IMR-90 (cell line): ENCODE measurements at regions not wholly inside any gene's neighbourhood (a gene's known extent, or its start where the extent isn't known, plus 50 kb on each side); places are given as distances from the start of the nearest gene placed in this dataset.

ENCODE experiments used
- ATAC-seq: fragments of 200-7000 bp; cut with Tn5 transposase; 2 replicates; pipeline ENCODE4 v1.9.1; 2020; ENCODE audit warnings: low read depth, mild to moderate bottlenecking, moderate library complexity
- BruUV-seq: library from RNA; stranded (reverse); fragments of 400-500 nt; replicated peaks from 2 replicates; lab custom pipeline; 2021; lab: Mats Ljungman, UMichigan
- CTCF ChIA-PET: fragments of 300-600 bp; formaldehyde crosslinking; extraction: SDS; loops from one replicate; lab custom pipeline; 2021; ENCODE audit warnings: antibody characterized with exemption; lab: Yijun Ruan, JAX
- POLR2A ChIA-PET: fragments of 300-600 bp; sonication (Branson Sonifier 250); formaldehyde crosslinking; loops from one replicate; lab custom pipeline; 2022; ENCODE audit warnings: antibody characterized with exemption; ENCODE audit not compliant: unreplicated experiment; lab: Charles Lee
- DNase-seq: peaks from one replicate; pipeline ENCODE4 v3.0.0; 2013
- H2AFZ ChIP-seq: replicated peaks from 2 replicates; pipeline ENCODE3; 2013; ENCODE audit warnings: low read length, mild to moderate bottlenecking; ENCODE audit not compliant: poor library complexity
- H2AK5ac ChIP-seq: 2 replicates; pipeline ENCODE4 v1.6.1; 2013; ENCODE audit warnings: low read depth, low read length, inconsistent platforms
- H2AK9ac ChIP-seq: replicated peaks from 2 replicates; pipeline ENCODE3; 2013; ENCODE audit warnings: mild to moderate bottlenecking, low read depth, low read length, moderate library complexity; ENCODE audit not compliant: poor library complexity
- H2BK120ac ChIP-seq: 2 replicates; pipeline ENCODE4 v1.6.1; 2013; ENCODE audit warnings: low read depth, low read length, inconsistent platforms
- H2BK15ac ChIP-seq: 3 replicates; pipeline ENCODE4 v1.6.1; 2013; ENCODE audit warnings: low read depth, low read length, inconsistent platforms
- H2BK20ac ChIP-seq: 2 replicates; pipeline ENCODE4 v1.6.1; 2013; ENCODE audit warnings: low read depth, mild to moderate bottlenecking, inconsistent platforms, low read length, moderate library complexity
- H2BK5ac ChIP-seq: 2 replicates; pipeline ENCODE4 v1.6.1; 2013; ENCODE audit warnings: mild to moderate bottlenecking, low read depth, low read length, inconsistent platforms; ENCODE audit not compliant: poor library complexity, severe bottlenecking
- H3K14ac ChIP-seq: replicated peaks from 2 replicates; pipeline ENCODE4 v1.6.1; 2013; ENCODE audit warnings: low read depth, low read length, inconsistent platforms
- H3K18ac ChIP-seq: 2 replicates; pipeline ENCODE4 v1.6.1; 2013; ENCODE audit warnings: low read depth, low read length, control low read depth
- H3K23ac ChIP-seq: 2 replicates; pipeline ENCODE4 v1.6.1; 2013; ENCODE audit warnings: low read depth, low read length, inconsistent platforms
- H3K27ac ChIP-seq: 2 replicates; pipeline ENCODE4 v1.5.1; 2013; ENCODE audit warnings: mild to moderate bottlenecking, control low read depth, low read length; ENCODE audit not compliant: insufficient read depth
- H3K27me3 ChIP-seq: 2 replicates; pipeline ENCODE4 v1.6.1; 2013; ENCODE audit warnings: low read length; ENCODE audit not compliant: control insufficient read depth, insufficient read depth
- H3K36me3 ChIP-seq: 2 replicates; pipeline ENCODE4 v1.6.1; 2013; ENCODE audit warnings: low read length, mixed read lengths; ENCODE audit not compliant: control insufficient read depth, insufficient read depth
- H3K4ac ChIP-seq: 2 replicates; pipeline ENCODE4 v1.6.1; 2013; ENCODE audit warnings: low read depth, low read length, inconsistent platforms
- H3K4me1 ChIP-seq: 2 replicates; pipeline ENCODE4 v1.6.1; 2013; ENCODE audit warnings: low read length, mixed read lengths; ENCODE audit not compliant: control insufficient read depth, insufficient read depth
- H3K4me2 ChIP-seq: 2 replicates; pipeline ENCODE4 v1.6.1; 2013; ENCODE audit warnings: low read depth, mild to moderate bottlenecking, control low read depth, low read length, moderate library complexity
- H3K4me3 ChIP-seq: 2 replicates; pipeline ENCODE4 v1.5.1; 2013; ENCODE audit warnings: low read depth, mild to moderate bottlenecking, control low read depth, low read length, moderate library complexity; ENCODE audit not compliant: insufficient read depth
- H3K56ac ChIP-seq: 2 replicates; pipeline ENCODE4 v1.6.1; 2013; ENCODE audit warnings: low read length, inconsistent platforms; ENCODE audit not compliant: insufficient read depth; ENCODE audit errors: extremely low read depth
- H3K79me1 ChIP-seq, 2 experiments: 2 replicates each; pipeline ENCODE4 v1.6.1; 2013; ENCODE audit warnings: low read length in 2 of 2, inconsistent platforms in 1 of 2, low read depth in 1 of 2
- H3K9ac ChIP-seq: 2 replicates; pipeline ENCODE4 v1.6.1; 2013; ENCODE audit warnings: low read depth, low read length, control low read depth
- H3K9me1 ChIP-seq: 2 replicates; pipeline ENCODE4 v1.6.1; 2013; ENCODE audit warnings: low read length, inconsistent platforms; ENCODE audit not compliant: insufficient read depth
- H3K9me3 ChIP-seq: 2 replicates; pipeline ENCODE4 v1.6.1; 2013; ENCODE audit warnings: low read length; ENCODE audit not compliant: control insufficient read depth, insufficient read depth
- H4K20me1 ChIP-seq: 2 replicates; pipeline ENCODE4 v1.6.1; 2013; ENCODE audit warnings: low read length, inconsistent platforms; ENCODE audit not compliant: insufficient read depth
- H4K5ac ChIP-seq: 2 replicates; pipeline ENCODE4 v1.6.1; 2013; ENCODE audit warnings: mild to moderate bottlenecking, low read depth, low read length, control low read depth
- H4K8ac ChIP-seq, 2 experiments: 2 replicates each; pipeline ENCODE4 v1.6.1; 2013; ENCODE audit warnings: low read depth in 2 of 2, low read length in 2 of 2, control low read depth in 1 of 2, inconsistent platforms in 1 of 2
- H4K91ac ChIP-seq: 2 replicates; pipeline ENCODE4 v1.6.1; 2013; ENCODE audit warnings: low read depth, low read length, inconsistent platforms; ENCODE audit not compliant: insufficient read depth
- BHLHE40 ChIP-seq: fragments of 150-350 bp; IDR thresholded peaks from 2 replicates; pipeline ENCODE4 v1.6.1; 2016; ENCODE audit warnings: mild to moderate bottlenecking, low read depth, low read length
- CEBPB ChIP-seq: IDR thresholded peaks from 2 replicates; pipeline ENCODE4 v1.6.1; 2012; ENCODE audit warnings: low read depth, low read length, improper control_type of control experiment
- CHD1 ChIP-seq: IDR thresholded peaks from 2 replicates; pipeline ENCODE4 v1.6.1; 2012; ENCODE audit warnings: low read depth, low read length, improper control_type of control experiment
- MAZ ChIP-seq: IDR thresholded peaks from 2 replicates; pipeline ENCODE4 v1.6.1; 2012; ENCODE audit warnings: low read depth, mild to moderate bottlenecking, low read length, improper control_type of control experiment, moderate library complexity, borderline replicate concordance
- POLR2A ChIP-seq: IDR thresholded peaks from 2 replicates; pipeline ENCODE4 v1.6.1; 2012; ENCODE audit warnings: mild to moderate bottlenecking, low read depth, low read length
- RAD21 ChIP-seq: IDR thresholded peaks from 2 replicates; pipeline ENCODE4 v1.6.1; 2012; ENCODE audit warnings: low read length, improper control_type of control experiment
- RCOR1 ChIP-seq: IDR thresholded peaks from 2 replicates; pipeline ENCODE4 v1.6.1; 2012; ENCODE audit warnings: mild to moderate bottlenecking, low read length, improper control_type of control experiment; ENCODE audit not compliant: insufficient replicate concordance
- RFX5 ChIP-seq: IDR thresholded peaks from 2 replicates; pipeline ENCODE4 v1.8.0; 2012; ENCODE audit warnings: low read depth, mild to moderate bottlenecking, low read length, moderate library complexity
- SMC3 ChIP-seq: fragments of 150-350 bp; IDR thresholded peaks from 2 replicates; pipeline ENCODE4 v1.6.1; 2016; ENCODE audit warnings: low read depth, mild to moderate bottlenecking, antibody characterized with exemption, low read length, moderate library complexity
- WGBS, 2 experiments: methylation state at CpG; one replicate each; pipeline versions ENCODE4 v1.1.5 to v1.1.7; 2013; ENCODE audit warnings: missing lambda C conversion rate in 2 of 2; ENCODE audit not compliant: insufficient read length in 1 of 2; ENCODE audit errors: extremely low coverage in 2 of 2; 5-methylcytosine and 5-hydroxymethylcytosine counted together
- dilution Hi-C: fragments of 300-500 bp; cut with HindIII; formaldehyde crosslinking; loops from one replicate; pipeline ENCODE4 v1.14.3; 2018; ENCODE audit warnings: low sequenced_read_pairs; ENCODE audit not compliant: unreplicated experiment
- in situ Hi-C: fragments of 300-500 bp; cut with MboI; formaldehyde crosslinking; loops from 3 replicates; pipeline ENCODE4 v1.14.3; 2019; ENCODE audit warnings: low sequenced_read_pairs, inconsistent platforms, mixed read lengths
- intact Hi-C: fragments of 100-400 bp; cut with micrococcal nuclease; formaldehyde crosslinking; loops from 2 replicates; pipeline ENCODE4 v1.10.0; 2022
- TF ChIP-seq, protein P1 (sequence below): fragments of 150-350 bp; IDR thresholded peaks from 2 replicates; pipeline ENCODE4 v1.6.1; 2017; ENCODE audit warnings: mild to moderate bottlenecking, antibody characterized with exemption, low read length, low read depth

DNA sequence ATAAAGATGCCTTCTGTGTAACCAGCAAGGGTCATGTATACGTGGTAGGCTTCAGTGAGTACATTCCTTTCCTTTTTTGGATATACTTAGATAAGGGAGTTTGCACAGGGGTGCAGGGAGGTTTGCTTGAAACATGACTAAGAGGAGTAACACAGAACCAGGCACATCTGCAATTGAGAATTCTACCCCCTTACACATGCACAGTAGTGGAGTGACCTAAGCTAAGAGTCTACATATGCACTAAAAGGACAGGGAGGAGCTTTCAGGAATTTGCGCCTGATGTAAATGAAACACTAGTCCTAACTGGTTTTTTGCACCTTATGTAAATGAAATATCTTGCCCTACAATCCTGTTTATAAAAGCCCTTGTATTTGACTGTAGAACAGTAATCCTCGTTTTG lies 194.8 kb upstream of the NABP1 start:
- Histone ChIP-seq H4K91ac (peak overlapping the region; percentile 34; the same call in 1 of the 2 replicates), H3K9ac (no peak overlapping the region), H2BK120ac (peak overlapping the region; percentile 48; the same call in 1 of the 2 replicates), H3K4me3 (no peak overlapping the region), H3K4me1 (peaks cover 9% of the 10 kb centered on the region), H3K4ac (peak overlapping the region; percentile 36; the same call in 1 of the 2 replicates), H3K4me2 (no peak overlapping the region), H3K56ac (no peak overlapping the region), H2AFZ (no peak overlapping the region), H3K27ac (no peak overlapping the region), H4K8ac (peak overlapping the region; percentile 13 to 40; a peak in 2 of 4 replicates), H2AK9ac (no peak overlapping the region), H3K14ac (peak overlapping the region; percentile 48; the same call in 1 of the 2 replicates), H2BK20ac (peak overlapping the region; percentile 35; the same call in 1 of the 2 replicates), H2BK5ac (no peak overlapping the region), H3K79me1 (no peaks in the 10 kb centered on the region), H4K5ac (no peak overlapping the region), H3K9me1 (peaks cover 11% of the 10 kb centered on the region), H2BK15ac (peak overlapping the region; percentile 57; the same call in 1 of the 3 replicates), H2AK5ac (no peak overlapping the region), H3K27me3 (no peaks in the 10 kb centered on the region), H4K20me1 (no peaks in the 10 kb centered on the region), H3K9me3 (peaks cover 4% of the 10 kb centered on the region), H3K18ac (peak overlapping the region; percentile 7; the same call in 1 of the 2 replicates), H3K23ac (no peak overlapping the region), H3K36me3 (no peaks in the 10 kb centered on the region)
- ChIA-PET CTCF (no interaction called here), POLR2A (no interaction called here)
- dilution Hi-C loops, result no loop called here
- intact Hi-C loops, result no loop called here
- no TSS peak for BruUV-seq
- no peak for DNase-seq
- ATAC-seq, result no peak
- in situ Hi-C loops, result no loop called here
- no CpG with 5 or more reads among the region's 3 CpGs for WGBS, 2 experiments
- TF ChIP-seq MAZ, result no peak
- no peak for TF ChIP-seq RAD21
- no peak for TF ChIP-seq RCOR1
- no peak for TF ChIP-seq CHD1
- no peak for TF ChIP-seq SMC3
- TF ChIP-seq POLR2A, result no peak
- TF ChIP-seq BHLHE40, result no peak
- TF ChIP-seq, protein P1, sequence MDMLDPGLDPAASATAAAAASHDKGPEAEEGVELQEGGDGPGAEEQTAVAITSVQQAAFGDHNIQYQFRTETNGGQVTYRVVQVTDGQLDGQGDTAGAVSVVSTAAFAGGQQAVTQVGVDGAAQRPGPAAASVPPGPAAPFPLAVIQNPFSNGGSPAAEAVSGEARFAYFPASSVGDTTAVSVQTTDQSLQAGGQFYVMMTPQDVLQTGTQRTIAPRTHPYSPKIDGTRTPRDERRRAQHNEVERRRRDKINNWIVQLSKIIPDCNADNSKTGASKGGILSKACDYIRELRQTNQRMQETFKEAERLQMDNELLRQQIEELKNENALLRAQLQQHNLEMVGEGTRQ, result no peak
- TF ChIP-seq RFX5, result no peak
- no peak for TF ChIP-seq CEBPB
